ENCODE measurements at regions not wholly inside any gene's neighbourhood (a gene's known extent, or its start where the extent isn't known, plus 50 kb on each side); places are given as distances from the start of the nearest gene placed in this dataset.
"Not testable (repeated sequence)": the region's sequence is repeated elsewhere in the genome, so short reads cannot be mapped to it uniquely, and the experiment has no call there.

- no peak for DNase-seq (ENCODE audit: low spot score)
- Histone ChIP-seq H3K4me1 (no peaks in the 10 kb centered on the region), H3K27ac (no peak overlapping the region), H3K9me3 (no peaks in the 10 kb centered on the region), H3K4me3 (no peak overlapping the region), H3K27me3 (no peaks in the 10 kb centered on the region), H3K36me3 (no peaks in the 10 kb centered on the region)
- TF ChIP-seq CTCF (IDR thresholded peaks at IDR 0.05), result no peak
Observed at GRCh38 chr10:65065278-65065677, 1544.1 kb downstream of the REEP3 start.

GRCh38 chr10:65083222-65083621 lies 1562.0 kb downstream of the REEP3 start:
- peaks cover 0 to 17% of the 10 kb centered on the region in 2 donors for H3K9me3 ChIP-seq
- no peak for DNase-seq (ENCODE audit: low spot score)
- no peak overlapping the region for H3K4me3 ChIP-seq

GRCh38 chr10:65090991-65091390 lies 1569.8 kb downstream of the REEP3 start:
- no peak for DNase-seq (ENCODE audit: low spot score)
- no peak for TF ChIP-seq CTCF (IDR thresholded peaks at IDR 0.05)
- Histone ChIP-seq H3K9me3 (no peaks in the 10 kb centered on the region), H3K36me3 (no peaks in the 10 kb centered on the region), H3K27me3 (no peaks in the 10 kb centered on the region), H3K4me1 (no peaks in the 10 kb centered on the region), H3K4me3 (no peak overlapping the region), H3K27ac (no peak overlapping the region)

More at GRCh38 chr10:65083222-65083621, 1562.0 kb downstream of the REEP3 start:
- Histone ChIP-seq H3K36me3 (no peaks in the 10 kb centered on the region), H3K4me1 (no peaks in the 10 kb centered on the region), H3K27ac (no peak overlapping the region), H3K27me3 (no peaks in the 10 kb centered on the region)
- TF ChIP-seq CTCF (IDR thresholded peaks at IDR 0.05), result no peak

GRCh38 chr10:65100146-65100545 lies 1578.9 kb downstream of the REEP3 start:
- Histone ChIP-seq H3K9me3 (no peaks in the 10 kb centered on the region), H3K4me3 (no peak overlapping the region), H3K27me3 (no peaks in the 10 kb centered on the region), H3K36me3 (no peaks in the 10 kb centered on the region), H3K4me1 (no peaks in the 10 kb centered on the region), H3K27ac (no peak overlapping the region)
- TF ChIP-seq CTCF (IDR thresholded peaks at IDR 0.05), result no peak
- DNase-seq (ENCODE audit: low spot score), result no peak

GRCh38 chr10:65100881-65101280 lies 1579.7 kb downstream of the REEP3 start:
- H3K27ac ChIP-seq; H3K4me1 ChIP-seq; H3K9me3 ChIP-seq; H3K4me3 ChIP-seq; H3K36me3 ChIP-seq; H3K27me3 ChIP-seq; DNase-seq (ENCODE audit: low spot score): not testable (repeated sequence)

- no peak overlapping the region for H3K4me3 ChIP-seq
- no peak for TF ChIP-seq CTCF (IDR thresholded peaks at IDR 0.05)
- no peaks in the 10 kb centered on the region for H3K4me1 ChIP-seq
- H3K27ac ChIP-seq, result no peak overlapping the region
- DNase-seq (ENCODE audit: low spot score), result no peak
- H3K9me3 ChIP-seq, result peaks cover 3 to 10% of the 10 kb centered on the region in 2 donors
- no peaks in the 10 kb centered on the region for H3K36me3 ChIP-seq
- H3K27me3 ChIP-seq, result no peaks in the 10 kb centered on the region
Observed at GRCh38 chr10:65110009-65110408, 1588.8 kb downstream of the REEP3 start.

GRCh38 chr10:65111059-65111458 lies 1589.9 kb downstream of the REEP3 start:
- H3K9me3 ChIP-seq; H3K4me1 ChIP-seq; H3K27ac ChIP-seq; H3K4me3 ChIP-seq; H3K36me3 ChIP-seq; DNase-seq (ENCODE audit: low spot score); H3K27me3 ChIP-seq: not testable (repeated sequence)
